GM12891 (cell line): ENCODE measurements at regions not wholly inside any gene's neighbourhood (a gene's known extent, or its start where the extent isn't known, plus 50 kb on each side); places are given as distances from the start of the nearest gene placed in this dataset.
"Not testable (repeated sequence)": the region's sequence is repeated elsewhere in the genome, so short reads cannot be mapped to it uniquely, and the experiment has no call there.

Experiments
- DNase-seq: peaks from one replicate; pipeline ENCODE4 v3.0.0; 2011; ENCODE audit warnings: low spot score; ENCODE audit not compliant: insufficient read length
- FAIRE-seq: peaks from 2 replicates; lab custom pipeline; 2011; peaks lifted over from hg19 to GRCh38; lab: Jason Lieb, UNC
- PAX5 ChIP-seq: IDR thresholded peaks from 2 replicates; pipeline ENCODE4 v1.6.1; 2011; ENCODE audit warnings: low read length, moderate library complexity, mild to moderate bottlenecking; ENCODE audit not compliant: insufficient read depth, severe bottlenecking
- POLR2A ChIP-seq: IDR thresholded peaks from 2 replicates; pipeline ENCODE4 v1.6.1; 2011; ENCODE audit warnings: low read depth, low read length, control low read depth
- POLR2AphosphoS5 ChIP-seq: IDR thresholded peaks from 2 replicates; pipeline ENCODE4 v1.6.1; 2011; ENCODE audit warnings: low read depth, low read length, control low read depth
- POU2F2 ChIP-seq: IDR thresholded peaks from 2 replicates; pipeline ENCODE4 v1.6.1; 2011; ENCODE audit warnings: low read depth, mild to moderate bottlenecking, control low read depth, low read length, moderate library complexity
- SPI1 ChIP-seq: IDR thresholded peaks from 2 replicates; pipeline ENCODE4 v1.6.1; 2011; ENCODE audit warnings: low read depth, low read length, control low read depth
- TAF1 ChIP-seq: IDR thresholded peaks from 2 replicates; pipeline ENCODE4 v1.6.1; 2011; ENCODE audit warnings: low read depth, low read length, control low read depth

- TF ChIP-seq POLR2AphosphoS5, result no peak
- no peak for TF ChIP-seq TAF1
- TF ChIP-seq POU2F2, result no peak
- no peak for TF ChIP-seq POLR2A
- TF ChIP-seq PAX5, result no peak
- no peak for TF ChIP-seq SPI1
- no peak for FAIRE-seq
- no peak for DNase-seq
Observed at GRCh38 chr7:115593111-115593510, 437.5 kb downstream of the TFEC start.

- no peak for DNase-seq
- TF ChIP-seq POLR2A, result no peak
- no peak for FAIRE-seq
Observed at GRCh38 chr7:115585015-115585718, 445.4 kb downstream of the TFEC start.

GRCh38 chr7:115582956-115583355 lies 447.6 kb downstream of the TFEC start:
- FAIRE-seq, result no peak

GRCh38 chr7:115578576-115578975 lies 452.0 kb downstream of the TFEC start:
- FAIRE-seq, result no peak

More at GRCh38 chr7:115582956-115583355, 447.6 kb downstream of the TFEC start:
- TF ChIP-seq TAF1, result no peak
- DNase-seq, result no peak

GRCh38 chr7:115574681-115575291 lies 455.8 kb downstream of the TFEC start:
- TF ChIP-seq PAX5 (no peak), TAF1 (no peak), SPI1 (no peak), POLR2AphosphoS5 (no peak), POLR2A (no peak), POU2F2 (no peak)
- FAIRE-seq, result no peak

More at GRCh38 chr7:115578576-115578975, 452.0 kb downstream of the TFEC start:
- TF ChIP-seq POU2F2 (no peak), TAF1 (no peak), PAX5 (no peak), POLR2A (no peak), SPI1 (no peak), POLR2AphosphoS5 (no peak)
- no peak for DNase-seq

GRCh38 chr7:115572111-115572510 lies 458.5 kb downstream of the TFEC start:
- TF ChIP-seq SPI1 (no peak), TAF1 (no peak), POLR2A (no peak), PAX5 (no peak), POU2F2 (no peak), POLR2AphosphoS5 (no peak)
- no peak for FAIRE-seq

More at GRCh38 chr7:115574681-115575291, 455.8 kb downstream of the TFEC start:
- DNase-seq, result no peak

GRCh38 chr7:115561335-115562110 lies 469.0 kb downstream of the TFEC start:
- no peak for FAIRE-seq
- no peak for DNase-seq
- TF ChIP-seq POLR2AphosphoS5 (no peak), POU2F2 (no peak), SPI1 (no peak), PAX5 (no peak), POLR2A (no peak), TAF1 (no peak)

More at GRCh38 chr7:115572111-115572510, 458.5 kb downstream of the TFEC start:
- no peak for DNase-seq

GRCh38 chr7:115559877-115560276 lies 470.7 kb downstream of the TFEC start:
- FAIRE-seq, result no peak
- TF ChIP-seq POLR2AphosphoS5, result no peak
- no peak for TF ChIP-seq POU2F2
- no peak for TF ChIP-seq TAF1
- no peak for TF ChIP-seq PAX5
- no peak for TF ChIP-seq POLR2A
- no peak for TF ChIP-seq SPI1
- no peak for DNase-seq

- no peak for DNase-seq
- FAIRE-seq, result no peak
- no peak for TF ChIP-seq POU2F2
- no peak for TF ChIP-seq SPI1
- no peak for TF ChIP-seq POLR2AphosphoS5
- TF ChIP-seq TAF1, result no peak
- no peak for TF ChIP-seq PAX5
- no peak for TF ChIP-seq POLR2A
Observed at GRCh38 chr7:115558161-115558560, 472.4 kb downstream of the TFEC start.

GRCh38 chr7:115557296-115557695 lies 473.3 kb downstream of the TFEC start:
- FAIRE-seq, result not testable (repeated sequence)

GRCh38 chr7:115552766-115553165 lies 477.8 kb downstream of the TFEC start:
- TF ChIP-seq TAF1 (no peak), POLR2AphosphoS5 (no peak)
- no peak for DNase-seq
- no peak for FAIRE-seq

More at GRCh38 chr7:115557296-115557695, 473.3 kb downstream of the TFEC start:
- DNase-seq, result not testable (repeated sequence)
